Trophoblast cell (in vitro differentiated cells and primary cell): ENCODE measurements at regions not wholly inside any gene's neighbourhood (a gene's known extent, or its start where the extent isn't known, plus 50 kb on each side); places are given as distances from the start of the nearest gene placed in this dataset.

Experiments
- DNase-seq, 2 donors: peaks; one replicate each; pipeline ENCODE4 v3.0.0-alpha.2; 2016
- H2AFZ ChIP-seq: 2 replicates; pipeline ENCODE4 v1.6.1; 2013; ENCODE audit warnings: low read length, moderate library complexity, mild to moderate bottlenecking; ENCODE audit not compliant: insufficient read depth, poor library complexity
- H2AK5ac ChIP-seq: 2 replicates; pipeline ENCODE4 v1.6.1; 2013; ENCODE audit warnings: mild to moderate bottlenecking, low read length
- H2BK120ac ChIP-seq: 2 replicates; pipeline ENCODE4 v1.6.1; 2013; ENCODE audit warnings: low read length, mild to moderate bottlenecking, moderate library complexity; ENCODE audit not compliant: insufficient read depth, poor library complexity
- H2BK12ac ChIP-seq: 2 replicates; pipeline ENCODE4 v1.6.1; 2013; ENCODE audit warnings: mild to moderate bottlenecking, low read length, moderate library complexity
- H2BK5ac ChIP-seq: 2 replicates; pipeline ENCODE4 v1.6.1; 2013; ENCODE audit warnings: low read length, low read depth, moderate library complexity, mild to moderate bottlenecking; ENCODE audit not compliant: poor library complexity
- H3K14ac ChIP-seq: 2 replicates; pipeline ENCODE4 v1.6.1; 2013; ENCODE audit warnings: mild to moderate bottlenecking, low read length
- H3K18ac ChIP-seq: 2 replicates; pipeline ENCODE4 v1.6.1; 2013; ENCODE audit warnings: mild to moderate bottlenecking, low read length
- H3K23ac ChIP-seq: 2 replicates; pipeline ENCODE4 v1.6.1; 2013; ENCODE audit warnings: low read length
- H3K27ac ChIP-seq: 2 replicates; pipeline ENCODE4 v1.5.1; 2013; ENCODE audit warnings: low read depth, mild to moderate bottlenecking, inconsistent platforms, low read length, moderate library complexity
- H3K27me3 ChIP-seq: 2 replicates; pipeline ENCODE4 v1.6.1; 2013; ENCODE audit warnings: inconsistent platforms, mild to moderate bottlenecking, low read length, moderate library complexity; ENCODE audit not compliant: insufficient read depth
- H3K36me3 ChIP-seq, 2 experiments: 1 replicate in 1 of 2; 2 replicates in 1 of 2; pipeline ENCODE4 v1.6.1; 2013; ENCODE audit warnings: low read length in 2 of 2, mild to moderate bottlenecking in 2 of 2, moderate library complexity in 1 of 2; ENCODE audit not compliant: insufficient read depth in 2 of 2, control insufficient read depth in 1 of 2
- H3K4ac ChIP-seq: 2 replicates; pipeline ENCODE4 v1.6.1; 2013; ENCODE audit warnings: low read depth, mild to moderate bottlenecking, low read length, moderate library complexity
- H3K4me1 ChIP-seq, 2 experiments: 1 replicate in 1 of 2; 2 replicates in 1 of 2; pipeline ENCODE4 v1.6.1; 2013; ENCODE audit warnings: low read length in 2 of 2, mild to moderate bottlenecking in 2 of 2, moderate library complexity in 1 of 2; ENCODE audit not compliant: insufficient read depth in 2 of 2, control insufficient read depth in 1 of 2
- H3K4me2 ChIP-seq: 2 replicates; pipeline ENCODE4 v1.6.1; 2013; ENCODE audit warnings: inconsistent platforms, mild to moderate bottlenecking, low read length, moderate library complexity
- H3K4me3 ChIP-seq: 2 replicates; pipeline ENCODE4 v1.5.1; 2013; ENCODE audit warnings: mild to moderate bottlenecking, low read depth, low read length, inconsistent platforms
- H3K79me1 ChIP-seq: one replicate; pipeline ENCODE4 v1.6.1; 2013; ENCODE audit warnings: low read length
- H3K79me2 ChIP-seq: 2 replicates; pipeline ENCODE4 v1.6.1; 2013; ENCODE audit warnings: low read length, mild to moderate bottlenecking; ENCODE audit not compliant: control insufficient read depth, insufficient read depth, poor library complexity
- H3K9ac ChIP-seq: 2 replicates; pipeline ENCODE4 v1.6.1; 2013; ENCODE audit warnings: mild to moderate bottlenecking, low read length
- H3K9me3 ChIP-seq: 2 replicates; pipeline ENCODE4 v1.6.1; 2013; ENCODE audit warnings: low read depth, mild to moderate bottlenecking, control low read depth, inconsistent platforms, low read length; ENCODE audit not compliant: insufficient read depth
- H4K12ac ChIP-seq: 2 replicates; pipeline ENCODE4 v1.6.1; 2013; ENCODE audit warnings: low read depth, mild to moderate bottlenecking, low read length, moderate library complexity
- H4K8ac ChIP-seq: 2 replicates; pipeline ENCODE4 v1.6.1; 2013; ENCODE audit warnings: low read depth, mild to moderate bottlenecking, low read length, moderate library complexity
- H4K91ac ChIP-seq: one replicate; pipeline ENCODE4 v1.6.1; 2013; ENCODE audit warnings: low read depth, mild to moderate bottlenecking, low read length, moderate library complexity
- WGBS: extraction: QIAGEN DNeasy Blood & Tissue Kit; methylation state at CpG from one replicate; pipeline ENCODE4 v1.1.7; 2013; ENCODE audit warnings: missing lambda C conversion rate; ENCODE audit not compliant: insufficient read length, insufficient coverage; ENCODE audit errors: extremely low coverage; 5-methylcytosine and 5-hydroxymethylcytosine counted together

GRCh38 chr4:165754664-165755063, 118.4 kb upstream of the TLL1 start:
- Histone ChIP-seq H3K27ac (no peak overlapping the region), H3K4ac (no peak overlapping the region), H3K18ac (no peak overlapping the region), H2BK12ac (no peak overlapping the region), H3K4me3 (no peak overlapping the region), H3K9me3 (no peaks in the 10 kb centered on the region), H3K79me2 (no peaks in the 10 kb centered on the region), H4K91ac (no peak overlapping the region), H3K23ac (no peak overlapping the region), H3K36me3 (no peaks in the 10 kb centered on the region), H2AK5ac (no peak overlapping the region), H3K14ac (no peak overlapping the region), H2AFZ (no peak overlapping the region), H3K27me3 (no peaks in the 10 kb centered on the region), H3K79me1 (no peaks in the 10 kb centered on the region), H3K4me2 (no peak overlapping the region), H4K12ac (no peak overlapping the region), H4K8ac (no peak overlapping the region), H3K4me1 (no peaks in the 10 kb centered on the region), H2BK5ac (no peak overlapping the region), H3K9ac (no peak overlapping the region), H2BK120ac (no peak overlapping the region)
- no peak for DNase-seq
- no CpG with 5 or more reads among the region's 4 CpGs for WGBS

- WGBS: no CpG with 5 or more reads among the region's 1 CpG
- no peak overlapping the region for H2BK12ac ChIP-seq
- no peaks in the 10 kb centered on the region for H3K79me2 ChIP-seq
- H4K12ac ChIP-seq: no peak overlapping the region
- no peaks in the 10 kb centered on the region for H3K9me3 ChIP-seq
- no peaks in the 10 kb centered on the region for H3K79me1 ChIP-seq
- no peak overlapping the region for H3K4me2 ChIP-seq
- H3K14ac ChIP-seq: no peak overlapping the region
- no peaks in the 10 kb centered on the region for H3K4me1 ChIP-seq
- no peak overlapping the region for H2BK5ac ChIP-seq
- no peak overlapping the region for H4K8ac ChIP-seq
- H2AK5ac ChIP-seq: no peak overlapping the region
- no peak overlapping the region for H3K27ac ChIP-seq
- no peak overlapping the region for H3K4me3 ChIP-seq
- H3K9ac ChIP-seq: no peak overlapping the region
- H3K18ac ChIP-seq: no peak overlapping the region
- H2AFZ ChIP-seq: no peak overlapping the region
- no peak overlapping the region for H2BK120ac ChIP-seq
- no peaks in the 10 kb centered on the region for H3K36me3 ChIP-seq
- no peak overlapping the region for H3K23ac ChIP-seq
- no peak for DNase-seq
- no peak overlapping the region for H4K91ac ChIP-seq
- H3K27me3 ChIP-seq: no peaks in the 10 kb centered on the region
- no peak overlapping the region for H3K4ac ChIP-seq
Measured at GRCh38 chr4:165756836-165757235, 116.2 kb upstream of the TLL1 start.

- Histone ChIP-seq H3K79me1 (no peaks in the 10 kb centered on the region), H3K23ac (no peak overlapping the region), H3K27ac (no peak overlapping the region), H3K9ac (no peak overlapping the region), H4K8ac (no peak overlapping the region), H3K4ac (no peak overlapping the region), H2BK5ac (no peak overlapping the region), H3K4me3 (no peak overlapping the region), H3K9me3 (no peaks in the 10 kb centered on the region), H3K14ac (no peak overlapping the region), H3K18ac (no peak overlapping the region), H4K91ac (no peak overlapping the region), H2BK12ac (no peak overlapping the region), H3K4me1 (no peaks in the 10 kb centered on the region), H4K12ac (no peak overlapping the region), H2AK5ac (no peak overlapping the region), H2AFZ (no peak overlapping the region), H3K36me3 (no peaks in the 10 kb centered on the region), H2BK120ac (no peak overlapping the region), H3K27me3 (no peaks in the 10 kb centered on the region), H3K4me2 (no peak overlapping the region), H3K79me2 (no peaks in the 10 kb centered on the region)
- no peak for DNase-seq
- no CpG with 5 or more reads among the region's 3 CpGs for WGBS
Measured at GRCh38 chr4:165757451-165757850, 115.6 kb upstream of the TLL1 start.

- Histone ChIP-seq H2BK5ac (no peak overlapping the region), H3K4me2 (no peak overlapping the region), H3K4me3 (no peak overlapping the region), H3K9me3 (no peaks in the 10 kb centered on the region), H3K4ac (no peak overlapping the region), H3K4me1 (no peaks in the 10 kb centered on the region), H3K36me3 (no peaks in the 10 kb centered on the region), H3K18ac (no peak overlapping the region), H3K23ac (no peak overlapping the region), H2AK5ac (no peak overlapping the region), H2BK12ac (no peak overlapping the region), H3K79me1 (no peaks in the 10 kb centered on the region), H4K8ac (no peak overlapping the region), H2BK120ac (no peak overlapping the region), H3K14ac (no peak overlapping the region), H3K79me2 (no peaks in the 10 kb centered on the region), H2AFZ (no peak overlapping the region), H3K9ac (no peak overlapping the region), H3K27ac (no peak overlapping the region), H3K27me3 (no peaks in the 10 kb centered on the region), H4K12ac (no peak overlapping the region), H4K91ac (no peak overlapping the region)
- DNase-seq: no peak
- no CpG with 5 or more reads among the region's 2 CpGs for WGBS
Measured at GRCh38 chr4:165758086-165758485, 115.0 kb upstream of the TLL1 start.
